ENCODE measurements at regions not wholly inside any gene's neighbourhood (a gene's known extent, or its start where the extent isn't known, plus 50 kb on each side); places are given as distances from the start of the nearest gene placed in this dataset.

DNA sequence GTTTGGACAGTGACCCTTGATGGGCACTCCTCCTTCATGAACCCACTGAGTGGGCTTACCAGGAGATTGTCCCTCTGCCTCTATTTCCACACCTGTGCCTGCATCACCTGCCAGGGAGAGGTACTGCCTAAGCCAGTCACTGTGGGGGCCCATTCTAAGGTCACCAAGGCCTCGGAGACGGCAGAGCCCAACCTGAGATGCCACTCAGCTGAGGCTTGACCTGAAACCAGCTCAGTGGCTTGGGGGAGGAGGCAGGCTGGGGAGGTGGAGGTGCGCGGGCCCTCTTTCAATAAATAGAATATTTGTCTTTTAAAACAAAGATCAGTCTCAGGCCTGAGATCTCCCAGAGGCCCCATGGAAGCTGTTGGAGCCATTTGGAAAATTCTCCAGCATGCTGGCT is 84.5 kb downstream of the DHCR7 start:
- no peak overlapping the region for H3K4me3 ChIP-seq (replicated peaks; ENCODE audit: low read depth, low read length)
- TF ChIP-seq, protein P1, sequence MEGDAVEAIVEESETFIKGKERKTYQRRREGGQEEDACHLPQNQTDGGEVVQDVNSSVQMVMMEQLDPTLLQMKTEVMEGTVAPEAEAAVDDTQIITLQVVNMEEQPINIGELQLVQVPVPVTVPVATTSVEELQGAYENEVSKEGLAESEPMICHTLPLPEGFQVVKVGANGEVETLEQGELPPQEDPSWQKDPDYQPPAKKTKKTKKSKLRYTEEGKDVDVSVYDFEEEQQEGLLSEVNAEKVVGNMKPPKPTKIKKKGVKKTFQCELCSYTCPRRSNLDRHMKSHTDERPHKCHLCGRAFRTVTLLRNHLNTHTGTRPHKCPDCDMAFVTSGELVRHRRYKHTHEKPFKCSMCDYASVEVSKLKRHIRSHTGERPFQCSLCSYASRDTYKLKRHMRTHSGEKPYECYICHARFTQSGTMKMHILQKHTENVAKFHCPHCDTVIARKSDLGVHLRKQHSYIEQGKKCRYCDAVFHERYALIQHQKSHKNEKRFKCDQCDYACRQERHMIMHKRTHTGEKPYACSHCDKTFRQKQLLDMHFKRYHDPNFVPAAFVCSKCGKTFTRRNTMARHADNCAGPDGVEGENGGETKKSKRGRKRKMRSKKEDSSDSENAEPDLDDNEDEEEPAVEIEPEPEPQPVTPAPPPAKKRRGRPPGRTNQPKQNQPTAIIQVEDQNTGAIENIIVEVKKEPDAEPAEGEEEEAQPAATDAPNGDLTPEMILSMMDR (IDR thresholded peaks at IDR 0.05; ENCODE audit: insufficient read depth, low read length, poor library complexity, severe bottlenecking): no peak
- no peak for DNase-seq (ENCODE audit: extremely low read depth, insufficient read length)
- H3K36me3 ChIP-seq (ENCODE audit: control insufficient read depth, insufficient read depth, low read length): no peaks in the 10 kb centered on the region
- no peaks in the 10 kb centered on the region; the same call in none of the 2 replicates for H3K27me3 ChIP-seq (replicated peaks; ENCODE audit: control insufficient read depth, insufficient read depth, low read length)

DNA sequence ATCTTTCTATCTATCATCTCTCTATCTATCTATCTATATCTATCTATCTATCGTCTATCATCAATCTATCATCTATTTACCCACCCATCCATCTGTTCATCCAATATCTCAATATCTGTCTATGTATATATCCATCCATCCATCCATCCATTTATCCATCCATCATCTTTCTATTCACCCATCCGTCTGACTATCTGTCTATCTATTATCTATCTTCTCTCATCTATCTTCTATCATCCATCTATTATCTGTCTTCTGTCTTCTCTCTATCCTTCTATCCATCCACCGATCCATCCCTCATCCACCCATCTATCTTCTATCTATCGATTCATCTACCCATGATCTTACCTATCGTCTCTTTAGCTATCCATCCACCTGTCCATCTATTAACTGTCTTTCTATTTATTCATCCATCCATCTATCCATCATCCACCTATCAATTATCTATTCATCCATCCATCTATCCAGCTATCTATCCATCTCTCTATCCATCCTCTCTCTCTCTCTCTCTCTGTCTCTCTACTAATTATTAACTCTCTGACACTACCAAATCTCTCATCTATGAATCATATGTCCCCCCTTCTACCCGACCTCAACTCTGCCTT is 89.1 kb downstream of the DHCR7 start:
- H3K27me3 ChIP-seq (replicated peaks; ENCODE audit: control insufficient read depth, insufficient read depth, low read length): no peaks in the 10 kb centered on the region; the same call in none of the 2 replicates
- DNase-seq (ENCODE audit: extremely low read depth, insufficient read length): no peak
- H3K4me3 ChIP-seq (replicated peaks; ENCODE audit: low read depth, low read length): no peak overlapping the region
- TF ChIP-seq, protein P1 (IDR thresholded peaks at IDR 0.05; ENCODE audit: insufficient read depth, low read length, poor library complexity, severe bottlenecking): no peak
- no peaks in the 10 kb centered on the region for H3K36me3 ChIP-seq (ENCODE audit: control insufficient read depth, insufficient read depth, low read length)

DNA sequence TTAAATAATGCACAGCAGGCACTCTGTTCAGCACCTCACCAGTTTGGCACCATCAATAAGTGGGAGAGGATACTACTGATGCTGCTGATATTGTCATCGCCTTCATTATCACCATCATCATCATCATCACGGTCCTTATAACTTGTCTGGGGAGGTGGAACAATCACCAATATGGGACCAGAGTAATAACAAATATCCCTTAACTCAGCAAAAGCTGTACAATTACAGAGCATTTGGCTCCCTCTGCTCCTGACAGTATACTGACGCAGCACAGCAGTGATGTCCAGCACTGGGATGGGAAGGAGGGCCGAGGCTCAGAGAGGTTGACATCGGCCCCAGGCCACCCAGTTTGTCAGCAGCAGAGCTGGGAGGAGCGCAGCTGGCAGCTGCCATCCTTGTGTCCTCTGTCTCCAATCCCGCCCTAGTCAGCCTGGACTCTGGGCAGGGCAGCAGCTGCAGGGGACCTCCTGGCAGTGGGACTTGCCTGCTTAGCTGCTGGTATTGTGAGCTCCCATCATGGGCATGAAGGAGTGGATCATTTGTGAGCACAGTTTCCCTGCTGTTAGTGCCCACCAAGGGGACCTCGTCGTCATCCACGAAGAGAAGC is 90.0 kb downstream of the DHCR7 start:
- H3K36me3 ChIP-seq (ENCODE audit: control insufficient read depth, insufficient read depth, low read length): no peaks in the 10 kb centered on the region
- TF ChIP-seq, protein P1 (IDR thresholded peaks at IDR 0.05; ENCODE audit: insufficient read depth, low read length, poor library complexity, severe bottlenecking): no peak
- no peak overlapping the region for H3K4me3 ChIP-seq (replicated peaks; ENCODE audit: low read depth, low read length)
- no peaks in the 10 kb centered on the region; the same call in none of the 2 replicates for H3K27me3 ChIP-seq (replicated peaks; ENCODE audit: control insufficient read depth, insufficient read depth, low read length)
- no peak for DNase-seq (ENCODE audit: extremely low read depth, insufficient read length)

DNA sequence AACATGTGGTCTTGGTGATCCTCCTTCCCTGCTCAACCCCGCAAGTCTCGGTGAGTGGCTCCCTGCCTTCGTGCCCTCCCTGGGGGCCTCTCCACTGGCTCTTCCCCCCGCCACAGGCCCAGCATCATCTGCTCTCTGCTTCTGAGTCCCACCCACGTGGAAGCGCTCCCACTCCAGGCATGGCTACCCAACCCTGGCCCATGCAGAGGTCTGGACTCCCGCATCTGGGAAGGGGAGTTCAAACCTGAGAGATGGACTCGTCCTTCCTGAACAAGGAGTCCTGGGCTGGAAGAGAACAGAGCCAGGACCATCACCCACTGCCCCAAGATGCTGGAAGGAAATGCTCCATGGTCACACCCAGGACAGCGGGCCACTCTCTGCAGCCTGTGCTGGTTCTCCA is 90.8 kb downstream of the DHCR7 start:
- H3K4me3 ChIP-seq (replicated peaks; ENCODE audit: low read depth, low read length): no peak overlapping the region
- no peak for DNase-seq (ENCODE audit: extremely low read depth, insufficient read length)
- TF ChIP-seq, protein P1 (IDR thresholded peaks at IDR 0.05; ENCODE audit: insufficient read depth, low read length, poor library complexity, severe bottlenecking): no peak
- H3K27me3 ChIP-seq (replicated peaks; ENCODE audit: control insufficient read depth, insufficient read depth, low read length): no peaks in the 10 kb centered on the region; the same call in none of the 2 replicates
- no peaks in the 10 kb centered on the region for H3K36me3 ChIP-seq (ENCODE audit: control insufficient read depth, insufficient read depth, low read length)

DNA sequence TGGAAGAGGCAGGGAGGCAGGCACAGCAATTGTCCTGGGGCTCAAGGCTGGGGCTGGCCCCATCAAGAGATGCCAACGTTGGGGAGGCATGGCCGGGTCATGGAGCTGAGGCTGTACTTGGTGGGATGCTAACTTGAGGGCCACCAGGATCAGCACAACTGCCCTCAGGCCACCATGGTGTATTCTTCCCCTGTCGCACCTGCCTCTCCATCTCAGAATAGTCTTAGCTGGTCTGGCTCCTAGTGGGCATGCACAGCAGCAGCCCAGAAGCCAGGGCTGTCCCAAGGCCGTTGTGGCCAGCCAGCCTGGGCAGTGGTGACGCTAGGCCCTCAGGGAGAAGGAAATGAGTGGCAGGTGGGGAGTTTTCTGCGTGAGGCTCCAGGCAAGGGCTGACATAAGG is 91.3 kb downstream of the DHCR7 start:
- TF ChIP-seq, protein P1 (IDR thresholded peaks at IDR 0.05; ENCODE audit: insufficient read depth, low read length, poor library complexity, severe bottlenecking): no peak
- Histone ChIP-seq H3K27me3 (replicated peaks; ENCODE audit: control insufficient read depth, insufficient read depth, low read length) (no peaks in the 10 kb centered on the region; the same call in none of the 2 replicates), H3K36me3 (ENCODE audit: control insufficient read depth, insufficient read depth, low read length) (no peaks in the 10 kb centered on the region), H3K4me3 (replicated peaks; ENCODE audit: low read depth, low read length) (no peak overlapping the region)
- DNase-seq (ENCODE audit: extremely low read depth, insufficient read length): no peak
